Naive B cell (primary cell): ENCODE measurements at regions not wholly inside any gene's neighbourhood (a gene's known extent, or its start where the extent isn't known, plus 50 kb on each side); places are given as distances from the start of the nearest gene placed in this dataset.
"Not testable (repeated sequence)": the region's sequence is repeated elsewhere in the genome, so short reads cannot be mapped to it uniquely, and the experiment has no call there.

ENCODE experiments used
- ATAC-seq, 2 donors: fragments of 150-1000 bp; cut with Tn5 transposase; 2 replicates each; pipeline ENCODE4 v1.10.0; 2021; ENCODE audit warnings: low read depth in 2 of 2, mild to moderate bottlenecking in 2 of 2, moderate library complexity in 2 of 2
- DNase-seq: peaks from one replicate; pipeline ENCODE4 v3.0.0; 2022
- H3K27ac Mint-ChIP-seq, 6 donors: one replicate each; pipeline ENCODE4 v1.8.0; 2020 to 2022; ENCODE audit warnings: mild to moderate bottlenecking in 6 of 6, mixed read lengths in 6 of 6, moderate library complexity in 5 of 6, inconsistent platforms in 2 of 6
- H3K27me3 Mint-ChIP-seq, 3 donors: one replicate each; pipeline ENCODE4 v1.8.0; 2021 to 2022; ENCODE audit warnings: mixed read lengths in 3 of 3, mild to moderate bottlenecking in 1 of 3
- H3K36me3 Mint-ChIP-seq, 2 donors: one replicate each; pipeline ENCODE4 v1.8.0; 2020 to 2022; ENCODE audit warnings: mixed read lengths in 2 of 2, inconsistent platforms in 1 of 2, mild to moderate bottlenecking in 1 of 2
- H3K4me1 Mint-ChIP-seq, 3 donors: one replicate each; pipeline ENCODE4 v1.8.0; 2020 to 2022; ENCODE audit warnings: mixed read lengths in 3 of 3, inconsistent platforms in 1 of 3, mild to moderate bottlenecking in 1 of 3, moderate library complexity in 1 of 3
- H3K4me3 Mint-ChIP-seq, 8 donors: one replicate each; pipeline ENCODE4 v1.8.0; 2020 to 2022; ENCODE audit warnings: mild to moderate bottlenecking in 8 of 8, mixed read lengths in 8 of 8, moderate library complexity in 8 of 8, inconsistent platforms in 2 of 8
- H3K9me3 Mint-ChIP-seq, 7 donors: one replicate each; pipeline ENCODE4 v1.8.0; 2020 to 2022; ENCODE audit warnings: mixed read lengths in 7 of 7, mild to moderate bottlenecking in 5 of 7, inconsistent platforms in 2 of 7, moderate library complexity in 1 of 7

GRCh38 chr14:44613061-44613712 lies 106.1 kb upstream of the FSCB start:
- DNase-seq (no peak), ATAC-seq (no peak)
- Mint-ChIP-seq H3K4me1 (no peaks in the 10 kb centered on the region), H3K36me3 (no peaks in the 10 kb centered on the region), H3K9me3 (peaks cover 0 to 2% (median 0%) of the 10 kb centered on the region in 7 donors), H3K27me3 (no peaks in the 10 kb centered on the region), H3K4me3 (no peak overlapping the region), H3K27ac (no peak overlapping the region)

- Mint-ChIP-seq H3K27me3 (no peaks in the 10 kb centered on the region), H3K27ac (no peak overlapping the region), H3K4me1 (no peaks in the 10 kb centered on the region), H3K4me3 (no peak overlapping the region), H3K36me3 (no peaks in the 10 kb centered on the region), H3K9me3 (peaks cover 0 to 2% (median 0%) of the 10 kb centered on the region in 7 donors)
- ATAC-seq (no peak), DNase-seq (no peak)
Measured at GRCh38 chr14:44612002-44612401, 104.9 kb upstream of the FSCB start.

- peaks cover 0 to 6% (median 0%) of the 10 kb centered on the region in 7 donors for H3K9me3 Mint-ChIP-seq
- H3K27ac Mint-ChIP-seq = no peak overlapping the region
- H3K27me3 Mint-ChIP-seq = no peaks in the 10 kb centered on the region
- ATAC-seq (no peak), DNase-seq (no peak)
- H3K4me1 Mint-ChIP-seq = no peaks in the 10 kb centered on the region
- H3K4me3 Mint-ChIP-seq = no peak overlapping the region
- no peaks in the 10 kb centered on the region for H3K36me3 Mint-ChIP-seq
Measured at GRCh38 chr14:44609876-44610510, 102.9 kb upstream of the FSCB start.

GRCh38 chr14:44609201-44609600 lies 102.1 kb upstream of the FSCB start:
- H3K27ac Mint-ChIP-seq = no peak overlapping the region
- DNase-seq (no peak), ATAC-seq (no peak)
- H3K27me3 Mint-ChIP-seq = no peaks in the 10 kb centered on the region
- peaks cover 0 to 6% (median 0%) of the 10 kb centered on the region in 7 donors for H3K9me3 Mint-ChIP-seq
- H3K4me1 Mint-ChIP-seq = no peaks in the 10 kb centered on the region
- H3K36me3 Mint-ChIP-seq = no peaks in the 10 kb centered on the region
- H3K4me3 Mint-ChIP-seq = no peak overlapping the region

- Mint-ChIP-seq H3K27ac (no peak overlapping the region), H3K9me3 (peaks cover 0 to 6% (median 0%) of the 10 kb centered on the region in 7 donors), H3K36me3 (no peaks in the 10 kb centered on the region), H3K4me3 (no peak overlapping the region), H3K27me3 (no peaks in the 10 kb centered on the region), H3K4me1 (no peaks in the 10 kb centered on the region)
- no peak for DNase-seq
- ATAC-seq = no peak
Measured at GRCh38 chr14:44607701-44608100, 100.6 kb upstream of the FSCB start.

GRCh38 chr14:44606576-44606975 lies 99.5 kb upstream of the FSCB start:
- no peaks in the 10 kb centered on the region for H3K4me1 Mint-ChIP-seq
- no peaks in the 10 kb centered on the region for H3K36me3 Mint-ChIP-seq
- no peak overlapping the region for H3K4me3 Mint-ChIP-seq
- H3K9me3 Mint-ChIP-seq = peaks cover 0 to 6% (median 2%) of the 10 kb centered on the region in 7 donors
- no peaks in the 10 kb centered on the region for H3K27me3 Mint-ChIP-seq
- DNase-seq (no peak), ATAC-seq (no peak)
- H3K27ac Mint-ChIP-seq = no peak overlapping the region

GRCh38 chr14:44601266-44601665 lies 94.2 kb upstream of the FSCB start:
- H3K4me1 Mint-ChIP-seq, ATAC-seq, H3K36me3 Mint-ChIP-seq, H3K4me3 Mint-ChIP-seq, H3K27ac Mint-ChIP-seq, H3K9me3 Mint-ChIP-seq, DNase-seq, H3K27me3 Mint-ChIP-seq: not testable (repeated sequence)

GRCh38 chr14:44589180-44589579 lies 82.1 kb upstream of the FSCB start:
- Mint-ChIP-seq H3K27ac (no peak overlapping the region), H3K4me3 (no peak overlapping the region), H3K9me3 (peaks cover 0 to 5% (median 2%) of the 10 kb centered on the region in 7 donors), H3K36me3 (no peaks in the 10 kb centered on the region), H3K4me1 (no peaks in the 10 kb centered on the region), H3K27me3 (no peaks in the 10 kb centered on the region)
- ATAC-seq (no peak), DNase-seq (no peak)

GRCh38 chr14:44586910-44587309 lies 79.8 kb upstream of the FSCB start:
- no peak for ATAC-seq
- H3K27me3 Mint-ChIP-seq = no peaks in the 10 kb centered on the region
- H3K36me3 Mint-ChIP-seq = no peaks in the 10 kb centered on the region
- H3K27ac Mint-ChIP-seq = no peak overlapping the region
- no peak for DNase-seq
- H3K9me3 Mint-ChIP-seq = peaks cover 5 to 23% (median 9%) of the 10 kb centered on the region in 7 donors
- no peak overlapping the region for H3K4me3 Mint-ChIP-seq
- no peaks in the 10 kb centered on the region for H3K4me1 Mint-ChIP-seq

GRCh38 chr14:44576356-44576755 lies 69.3 kb upstream of the FSCB start:
- ATAC-seq (no peak), DNase-seq (no peak)
- Mint-ChIP-seq H3K36me3 (peaks cover 0 to 7% of the 10 kb centered on the region in 2 donors), H3K4me3 (no peak overlapping the region), H3K9me3 (peaks cover 11 to 39% (median 17%) of the 10 kb centered on the region in 7 donors), H3K4me1 (no peaks in the 10 kb centered on the region), H3K27me3 (no peaks in the 10 kb centered on the region), H3K27ac (no peak overlapping the region)

- H3K4me3 Mint-ChIP-seq = no peak overlapping the region
- H3K9me3 Mint-ChIP-seq = peaks cover 6 to 34% (median 13%) of the 10 kb centered on the region in 7 donors
- no peaks in the 10 kb centered on the region for H3K27me3 Mint-ChIP-seq
- H3K27ac Mint-ChIP-seq = no peak overlapping the region
- ATAC-seq (no peak), DNase-seq (no peak)
- no peaks in the 10 kb centered on the region for H3K4me1 Mint-ChIP-seq
- H3K36me3 Mint-ChIP-seq = peaks cover 0 to 6% of the 10 kb centered on the region in 2 donors
Measured at GRCh38 chr14:44567997-44568396, 60.9 kb upstream of the FSCB start.

GRCh38 chr14:44565968-44566367 lies 58.9 kb upstream of the FSCB start:
- peaks cover 0 to 6% of the 10 kb centered on the region in 2 donors for H3K36me3 Mint-ChIP-seq
- H3K27ac Mint-ChIP-seq = no peak overlapping the region
- no peak overlapping the region for H3K4me3 Mint-ChIP-seq
- H3K4me1 Mint-ChIP-seq = no peaks in the 10 kb centered on the region
- H3K27me3 Mint-ChIP-seq = no peaks in the 10 kb centered on the region
- peaks cover 4 to 18% (median 8%) of the 10 kb centered on the region in 7 donors for H3K9me3 Mint-ChIP-seq
- ATAC-seq = no peak
- DNase-seq = no peak

- Mint-ChIP-seq H3K4me3 (no peak overlapping the region), H3K27me3 (no peaks in the 10 kb centered on the region), H3K4me1 (no peaks in the 10 kb centered on the region), H3K9me3 (peaks cover 2 to 11% (median 3%) of the 10 kb centered on the region in 7 donors), H3K27ac (no peak overlapping the region), H3K36me3 (peaks cover 0 to 6% of the 10 kb centered on the region in 2 donors)
- DNase-seq = no peak
- no peak for ATAC-seq
Measured at GRCh38 chr14:44564908-44565307, 57.8 kb upstream of the FSCB start.
